SH-SY5Y (cell line): ENCODE measurements at regions not wholly inside any gene's neighbourhood (a gene's known extent, or its start where the extent isn't known, plus 50 kb on each side); places are given as distances from the start of the nearest gene placed in this dataset.

Source experiments
- GATA2 ChIP-seq: IDR thresholded peaks from 2 replicates; pipeline ENCODE4 v1.6.1; 2011; ENCODE audit warnings: mild to moderate bottlenecking, low read depth, low read length
- GATA3 ChIP-seq: IDR thresholded peaks from 2 replicates; pipeline ENCODE4 v1.6.1; 2011; ENCODE audit warnings: low read depth, mild to moderate bottlenecking, low read length, moderate library complexity

DNA sequence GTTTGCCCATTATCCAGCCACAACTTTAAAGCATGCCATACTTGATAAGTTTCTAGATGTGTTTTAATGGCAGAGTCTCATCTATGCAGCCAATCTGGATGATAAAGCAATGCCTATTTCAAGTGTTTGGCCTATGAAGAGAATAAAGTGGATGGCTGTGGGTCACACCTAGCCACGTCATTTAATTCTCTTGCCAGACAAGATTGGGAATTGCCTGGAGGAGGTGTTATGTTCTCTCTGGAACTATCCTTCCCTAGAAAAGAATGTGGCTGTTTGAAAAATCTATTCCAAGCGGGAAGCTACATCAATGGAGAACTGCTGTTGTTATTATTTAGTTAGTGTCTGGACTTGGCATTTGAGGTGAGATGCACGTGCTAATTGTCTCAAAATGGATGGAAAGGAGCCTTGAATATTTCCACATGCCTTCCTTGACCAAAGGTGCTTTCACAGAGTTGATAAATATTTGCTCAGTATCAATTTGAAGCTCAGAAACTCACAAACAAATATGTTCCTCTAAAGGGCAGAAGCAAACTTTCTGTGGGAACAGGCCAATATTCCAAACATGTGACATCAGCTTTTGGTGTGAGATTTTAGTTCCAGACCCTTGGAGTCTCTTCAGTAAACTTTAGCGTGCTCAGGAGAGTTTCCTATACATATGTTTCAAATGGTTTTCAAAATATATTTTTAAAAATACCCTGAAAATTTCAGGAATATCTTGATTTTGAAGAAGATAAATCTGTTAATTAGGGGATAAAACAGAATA lies 510.6 kb upstream of the SGO1 start:
- TF ChIP-seq GATA2 (no peak), GATA3 (no peak)
